Lower leg skin (tissue), 3 donors: ENCODE measurements at regions not wholly inside any gene's neighbourhood (a gene's known extent, or its start where the extent isn't known, plus 50 kb on each side); places are given as distances from the start of the nearest gene placed in this dataset.

Experiments used
- CTCF ChIP-seq, 3 donors: fragments of 450-650 bp; IDR thresholded peaks; one replicate each; pipeline ENCODE4 v1.5.1; 2016; ENCODE audit warnings: antibody characterized with exemption in 3 of 3, mild to moderate bottlenecking in 3 of 3, moderate library complexity in 2 of 3
- POLR2A ChIP-seq, 2 donors: fragments of 450-650 bp; IDR thresholded peaks; one replicate each; pipeline ENCODE4 v1.6.1; 2016 to 2017; ENCODE audit warnings: antibody characterized with exemption in 2 of 2, mild to moderate bottlenecking in 1 of 2, moderate library complexity in 1 of 2

GRCh38 chr12:33734871-33735270 is 287.4 kb upstream of the ALG10 start:
- no peak for TF ChIP-seq CTCF (IDR thresholded peaks at IDR 0.05)
- no peak for TF ChIP-seq POLR2A (IDR thresholded peaks at IDR 0.05)
